ENCODE measurements at regions not wholly inside any gene's neighbourhood (a gene's known extent, or its start where the extent isn't known, plus 50 kb on each side); places are given as distances from the start of the nearest gene placed in this dataset.

GRCh38 chr3:135310317-135310716, 515.3 kb downstream of the EPHB1 start:
- H3K4me3 ChIP-seq: no peak overlapping the region
- 0 to 20% (median 7%) methylated on average over 1 to 4 of the region's 4 CpGs; no CpG with 5 or more reads in 3 of the 10 experiments for WGBS, 10 experiments
- peaks cover 6 to 8% of the 10 kb centered on the region in 2 donors for H3K4me1 ChIP-seq (replicated peaks in 1 of 2)
- ATAC-seq (replicated peaks in 6 of 8): peak; percentile 35 to 100 (median 99)
- H3K27ac ChIP-seq: no peak overlapping the region
- in situ Hi-C loops (cut with MboI; ENCODE audit: low pct_unique_long_range_greater_than_20kb in 2 of 9, low sequenced_read_pairs in 9 of 9, unreplicated experiment in 9 of 9): no loop called here

GRCh38 chr3:135311699-135312098, 516.6 kb downstream of the EPHB1 start:
- no peak for ATAC-seq (replicated peaks in 6 of 8)
- peaks cover 6 to 8% of the 10 kb centered on the region in 2 donors for H3K4me1 ChIP-seq (replicated peaks in 1 of 2)
- in situ Hi-C loops (cut with MboI; ENCODE audit: low pct_unique_long_range_greater_than_20kb in 2 of 9, low sequenced_read_pairs in 9 of 9, unreplicated experiment in 9 of 9): no loop called here
- H3K27ac ChIP-seq: no peak overlapping the region
- WGBS, 10 experiments: 10 to 85% (median 67%) methylated on average over 2 to 5 of the region's 5 CpGs; no CpG with 5 or more reads in 1 of the 10 experiments
- no peak overlapping the region for H3K4me3 ChIP-seq

- peaks cover 6 to 8% of the 10 kb centered on the region in 2 donors for H3K4me1 ChIP-seq (replicated peaks in 1 of 2)
- 0 to 100% (median 90%) methylated on average over 1 of the region's 1 CpG; no CpG with 5 or more reads in 2 of the 10 experiments for WGBS, 10 experiments
- ATAC-seq (replicated peaks in 6 of 8): no peak
- H3K27ac ChIP-seq: no peak overlapping the region
- no peak overlapping the region for H3K4me3 ChIP-seq
- in situ Hi-C loops (cut with MboI; ENCODE audit: low pct_unique_long_range_greater_than_20kb in 2 of 9, low sequenced_read_pairs in 9 of 9, unreplicated experiment in 9 of 9): no loop called here
These were observed 519.2 kb downstream of the EPHB1 start for GRCh38 chr3:135314237-135314636.

GRCh38 chr3:135324301-135324700, 529.2 kb downstream of the EPHB1 start:
- 4 to 71% (median 47%) methylated on average over 1 to 4 of the region's 5 CpGs for whole genome bisulfite sequencing, 10 experiments
- in situ Hi-C loops (cut with MboI; ENCODE audit: low pct_unique_long_range_greater_than_20kb in 2 of 9, low sequenced_read_pairs in 9 of 9, unreplicated experiment in 9 of 9): no loop called here
- Histone ChIP-seq H3K4me3 (no peak overlapping the region), H3K27ac (no peak overlapping the region), H3K4me1 (replicated peaks in 1 of 2) (peaks cover 0 to 6% of the 10 kb centered on the region in 2 donors)
- ATAC-seq (replicated peaks in 6 of 8): peak in 2 of 8 experiments; percentile 57 to 68

- in situ Hi-C loops (cut with MboI; ENCODE audit: low pct_unique_long_range_greater_than_20kb in 2 of 9, low sequenced_read_pairs in 9 of 9, unreplicated experiment in 9 of 9): no loop called here
- peaks cover 0 to 6% of the 10 kb centered on the region in 2 donors for H3K4me1 ChIP-seq (replicated peaks in 1 of 2)
- no peak overlapping the region for H3K4me3 ChIP-seq
- WGBS, 10 experiments: 0 to 100% (median 44%) methylated on average over 1 of the region's 1 CpG; no CpG with 5 or more reads in 6 of the 10 experiments
- no peak for ATAC-seq (replicated peaks in 6 of 8)
- no peak overlapping the region for H3K27ac ChIP-seq
These were observed 530.0 kb downstream of the EPHB1 start for GRCh38 chr3:135325096-135325495.

GRCh38 chr3:135325726-135326235, 530.7 kb downstream of the EPHB1 start:
- Histone ChIP-seq H3K27ac (no peak overlapping the region), H3K4me3 (no peak overlapping the region), H3K4me1 (replicated peaks in 1 of 2) (peaks cover 0 to 6% of the 10 kb centered on the region in 2 donors)
- peak in 2 of 8 experiments; percentile 51 to 54 for ATAC-seq (replicated peaks in 6 of 8)
- in situ Hi-C loops (cut with MboI; ENCODE audit: low pct_unique_long_range_greater_than_20kb in 2 of 9, low sequenced_read_pairs in 9 of 9, unreplicated experiment in 9 of 9): no loop called here
- WGBS, 10 experiments: 0 to 88% (median 68%) methylated on average over 1 to 5 of the region's 6 CpGs; no CpG with 5 or more reads in 2 of the 10 experiments

GRCh38 chr3:135326851-135327250, 531.8 kb downstream of the EPHB1 start:
- no peak overlapping the region for H3K27ac ChIP-seq
- no peak for ATAC-seq (replicated peaks in 6 of 8)
- in situ Hi-C loops (cut with MboI; ENCODE audit: low pct_unique_long_range_greater_than_20kb in 2 of 9, low sequenced_read_pairs in 9 of 9, unreplicated experiment in 9 of 9): no loop called here
- 0 to 100% (median 85%) methylated on average over 1 of the region's 1 CpG; no CpG with 5 or more reads in 6 of the 10 experiments for WGBS, 10 experiments
- no peak overlapping the region for H3K4me3 ChIP-seq
- no peaks in the 10 kb centered on the region for H3K4me1 ChIP-seq (replicated peaks in 1 of 2)

GRCh38 chr3:135328036-135328435, 533.0 kb downstream of the EPHB1 start:
- Histone ChIP-seq H3K4me3 (no peak overlapping the region), H3K27ac (no peak overlapping the region), H3K4me1 (replicated peaks in 1 of 2) (no peaks in the 10 kb centered on the region)
- 0 to 91% (median 40%) methylated on average over 1 to 5 of the region's 5 CpGs; no CpG with 5 or more reads in 3 of the 10 experiments for WGBS, 10 experiments
- no peak for ATAC-seq (replicated peaks in 6 of 8)
- in situ Hi-C loops (cut with MboI; ENCODE audit: low pct_unique_long_range_greater_than_20kb in 2 of 9, low sequenced_read_pairs in 9 of 9, unreplicated experiment in 9 of 9): no loop called here

GRCh38 chr3:135329479-135329878, 534.4 kb downstream of the EPHB1 start:
- Histone ChIP-seq H3K4me3 (no peak overlapping the region), H3K4me1 (replicated peaks in 1 of 2) (no peaks in the 10 kb centered on the region), H3K27ac (no peak overlapping the region)
- 0 to 82% (median 80%) methylated on average over 1 of the region's 2 CpGs; no CpG with 5 or more reads in 7 of the 10 experiments for WGBS, 10 experiments
- ATAC-seq (replicated peaks in 6 of 8): peak in 2 of 8 experiments; percentile 59 to 63
- in situ Hi-C loops (cut with MboI; ENCODE audit: low pct_unique_long_range_greater_than_20kb in 2 of 9, low sequenced_read_pairs in 9 of 9, unreplicated experiment in 9 of 9): no loop called here

GRCh38 chr3:135337192-135337591, 542.1 kb downstream of the EPHB1 start:
- in situ Hi-C loops (cut with MboI; ENCODE audit: low pct_unique_long_range_greater_than_20kb in 2 of 9, low sequenced_read_pairs in 9 of 9, unreplicated experiment in 9 of 9): no loop called here
- Histone ChIP-seq H3K4me3 (no peak overlapping the region), H3K27ac (no peak overlapping the region), H3K4me1 (replicated peaks in 1 of 2) (no peaks in the 10 kb centered on the region)
- WGBS, 10 experiments: 40% methylated on average over 1 of the region's 1 CpG; no CpG with 5 or more reads in 9 of the 10 experiments
- no peak for ATAC-seq (replicated peaks in 6 of 8)

- no peak overlapping the region for H3K27ac ChIP-seq
- no peak for ATAC-seq (replicated peaks in 6 of 8)
- peaks cover 0 to 3% of the 10 kb centered on the region in 2 donors for H3K4me1 ChIP-seq (replicated peaks in 1 of 2)
- in situ Hi-C loops (cut with MboI; ENCODE audit: low pct_unique_long_range_greater_than_20kb in 2 of 9, low sequenced_read_pairs in 9 of 9, unreplicated experiment in 9 of 9): no loop called here
- no peak overlapping the region for H3K4me3 ChIP-seq
- WGBS, 10 experiments: 0 to 75% (median 37%) methylated on average over 1 of the region's 1 CpG; no CpG with 5 or more reads in 6 of the 10 experiments
These were observed 553.6 kb downstream of the EPHB1 start for GRCh38 chr3:135348690-135349089.

GRCh38 chr3:135349254-135349948, 554.3 kb downstream of the EPHB1 start:
- H3K4me1 ChIP-seq (replicated peaks in 1 of 2): peaks cover 0 to 3% of the 10 kb centered on the region in 2 donors
- H3K4me3 ChIP-seq: no peak overlapping the region
- ATAC-seq (replicated peaks in 6 of 8): no peak
- in situ Hi-C loops (cut with MboI; ENCODE audit: low pct_unique_long_range_greater_than_20kb in 2 of 9, low sequenced_read_pairs in 9 of 9, unreplicated experiment in 9 of 9): no loop called here
- WGBS, 10 experiments: 0 to 95% (median 69%) methylated on average over 2 to 7 of the region's 8 CpGs
- H3K27ac ChIP-seq: no peak overlapping the region

- Histone ChIP-seq H3K4me1 (replicated peaks in 1 of 2) (no peaks in the 10 kb centered on the region), H3K4me3 (no peak overlapping the region), H3K27ac (no peak overlapping the region)
- in situ Hi-C loops (cut with MboI; ENCODE audit: low pct_unique_long_range_greater_than_20kb in 2 of 9, low sequenced_read_pairs in 9 of 9, unreplicated experiment in 9 of 9): no loop called here
- WGBS, 10 experiments: 48 to 90% (median 74%) methylated on average over 3 to 8 of the region's 8 CpGs; no CpG with 5 or more reads in 1 of the 10 experiments
- ATAC-seq (replicated peaks in 6 of 8): no peak
These were observed 557.2 kb downstream of the EPHB1 start for GRCh38 chr3:135352213-135352612.

All from motor neuron (in vitro differentiated cells).